GM18867 (cell line): ENCODE measurements at regions not wholly inside any gene's neighbourhood (a gene's known extent, or its start where the extent isn't known, plus 50 kb on each side); places are given as distances from the start of the nearest gene placed in this dataset.
"Not testable (repeated sequence)": the region's sequence is repeated elsewhere in the genome, so short reads cannot be mapped to it uniquely, and the experiment has no call there.

ENCODE experiments used
- ATAC-seq: cut with Tn5 transposase; IDR thresholded peaks from one replicate; pipeline ENCODE4 v1.9.1; 2021; ENCODE audit warnings: mild to moderate bottlenecking, moderate library complexity; ENCODE audit not compliant: unreplicated experiment

DNA sequence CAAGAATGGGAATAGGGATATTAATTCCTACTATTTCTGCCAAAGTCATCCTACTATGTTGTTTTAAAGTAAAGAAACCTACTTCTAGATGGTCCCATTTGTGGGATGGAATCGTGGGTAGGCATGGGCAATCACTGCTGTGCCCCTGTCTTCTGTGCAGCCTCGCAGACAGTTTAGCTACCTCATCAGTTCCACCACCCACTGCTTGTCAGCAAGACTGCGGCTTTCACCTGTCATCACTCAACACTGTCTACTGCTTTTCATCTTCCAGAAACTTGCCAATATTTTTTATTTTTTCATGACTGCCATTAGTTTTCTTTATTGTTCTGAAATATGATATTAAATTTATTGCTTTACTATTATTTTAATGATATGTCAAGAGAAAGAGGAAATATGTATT lies 368.1 kb upstream of the KYNU start:
- ATAC-seq: no peak

DNA sequence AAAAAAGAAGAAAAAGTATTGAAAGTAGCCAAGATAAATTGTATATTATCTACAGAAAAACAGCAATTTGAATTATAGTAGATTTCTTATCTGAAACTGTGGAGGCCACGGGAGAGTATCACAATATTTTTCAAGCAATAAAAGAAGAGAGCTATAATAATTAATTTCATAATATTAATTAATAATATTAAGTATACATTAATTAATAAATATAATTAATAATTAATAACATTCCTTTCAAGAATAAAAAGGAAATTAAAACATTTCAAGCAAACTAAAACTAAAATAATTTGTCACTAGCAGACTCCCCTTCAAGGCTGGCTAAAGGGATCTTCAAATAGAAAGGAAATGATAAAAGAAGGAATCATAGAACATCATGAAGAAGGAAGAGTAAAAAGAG lies 372.7 kb upstream of the KYNU start:
- ATAC-seq: no peak

DNA sequence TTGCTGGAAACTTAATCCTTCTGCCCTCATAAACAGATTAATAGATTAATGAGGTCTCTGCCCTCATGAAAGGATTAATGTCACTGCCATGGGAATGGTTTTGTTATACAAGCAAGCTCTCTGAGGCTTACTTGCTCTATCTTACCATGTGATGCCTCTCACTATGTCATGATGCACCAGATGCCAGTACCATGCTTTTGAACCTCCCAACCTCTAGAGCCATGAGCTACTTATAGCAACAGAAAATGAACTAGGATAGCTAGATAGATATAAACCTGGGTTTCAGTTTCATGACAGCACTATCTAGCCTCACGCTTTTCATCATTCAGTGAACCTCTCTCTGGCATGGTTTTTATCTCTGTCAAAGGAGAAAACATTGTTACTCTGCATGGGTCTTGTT lies 371.6 kb upstream of the LRP1B start:
- ATAC-seq: peak; percentile 45

DNA sequence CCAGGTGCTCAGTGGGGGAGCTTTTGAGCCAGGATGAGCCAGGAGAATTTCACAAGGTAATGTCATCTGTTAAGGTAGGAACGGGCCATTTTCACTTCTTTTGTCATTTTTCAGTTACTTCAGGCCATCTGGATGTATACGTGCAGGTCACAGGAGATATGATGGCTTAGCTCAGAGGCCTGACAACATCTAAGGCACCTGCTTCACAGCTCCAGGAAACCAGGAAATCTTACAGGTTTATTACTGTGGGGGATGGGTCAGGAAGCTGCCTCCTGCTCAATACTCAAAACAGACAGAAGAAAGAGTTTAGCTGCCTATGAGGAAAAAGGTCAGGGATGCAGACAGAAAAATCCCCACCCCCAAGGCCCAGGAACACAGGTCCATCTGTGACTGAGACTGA lies 364.3 kb upstream of the LRP1B start:
- ATAC-seq: no peak

DNA sequence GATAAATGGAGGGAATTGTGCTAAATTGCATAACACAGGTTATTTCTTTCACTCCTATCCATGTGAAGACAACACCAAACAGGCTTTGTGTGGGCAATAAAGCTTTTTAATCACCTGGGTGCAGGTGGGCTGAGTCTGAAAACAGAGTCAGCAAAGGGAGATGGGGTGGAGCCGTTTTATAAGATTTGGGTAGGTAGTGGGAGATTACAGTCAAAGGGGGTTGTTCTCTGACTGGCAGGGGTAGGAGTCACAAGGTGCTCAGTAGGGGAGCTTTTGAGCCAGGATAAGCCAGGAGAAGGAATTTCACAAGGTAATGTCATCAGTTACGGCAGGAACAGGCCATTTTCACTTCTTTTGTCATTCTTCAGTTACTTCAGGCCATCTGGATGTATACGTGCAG lies 358.8 kb upstream of the LRP1B start:
- not testable (repeated sequence) for ATAC-seq

DNA sequence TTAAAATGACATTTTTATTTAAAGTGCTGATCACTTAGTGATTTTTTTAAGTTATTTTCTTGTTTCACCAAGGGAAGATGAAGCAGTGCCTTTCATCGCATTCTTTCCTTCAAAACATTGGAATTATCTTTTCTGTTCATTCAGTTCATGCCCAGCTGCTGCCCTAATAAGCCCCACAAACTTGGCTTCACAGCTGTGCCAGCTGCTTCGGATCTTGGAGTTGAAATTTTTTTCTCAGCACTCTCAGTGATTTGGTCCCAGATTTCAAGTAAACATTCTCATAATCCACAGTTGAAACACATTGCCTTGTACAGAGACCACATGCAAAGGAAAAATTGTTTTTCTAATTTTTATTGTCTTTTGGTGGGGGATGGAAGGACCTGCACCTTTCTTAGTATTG lies 353.3 kb upstream of the LRP1B start:
- ATAC-seq: no peak

DNA sequence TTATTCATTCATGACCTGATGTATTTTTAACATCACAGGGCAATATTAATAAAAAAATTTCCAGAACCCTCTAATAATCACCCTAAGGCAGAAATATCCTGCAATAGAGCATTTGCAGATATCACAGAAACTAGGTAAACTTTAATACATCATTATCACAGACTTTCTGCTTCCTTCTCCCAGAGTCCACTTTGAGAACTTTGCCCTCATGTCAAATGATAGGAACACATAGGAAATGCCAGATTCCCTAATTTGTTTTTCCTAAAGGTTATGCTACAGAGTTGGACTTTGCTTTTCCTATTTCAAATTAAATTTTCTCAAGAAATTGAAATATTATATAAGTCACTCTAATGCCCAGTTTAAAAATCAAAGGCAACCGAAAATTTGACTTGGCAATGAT lies 352.8 kb upstream of the LRP1B start:
- no peak for ATAC-seq

DNA sequence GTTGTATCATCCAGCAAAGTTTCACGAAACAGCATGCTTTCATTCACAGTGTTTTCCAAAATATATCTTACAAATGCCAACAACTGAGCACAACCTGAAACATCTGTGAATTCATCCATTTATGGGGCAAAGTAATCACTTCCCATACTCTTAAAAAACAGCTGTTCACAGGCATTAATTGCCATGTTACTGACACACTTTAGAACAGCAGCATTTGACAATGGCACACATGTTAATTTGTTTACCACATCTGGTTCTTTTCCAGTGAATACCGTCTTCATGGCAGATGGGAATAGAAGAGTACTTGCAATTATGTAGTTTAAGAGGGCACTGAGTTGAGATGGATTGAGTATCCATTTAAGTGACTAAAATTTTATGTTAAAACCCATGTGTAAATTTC lies 347.4 kb upstream of the LRP1B start:
- no peak for ATAC-seq

DNA sequence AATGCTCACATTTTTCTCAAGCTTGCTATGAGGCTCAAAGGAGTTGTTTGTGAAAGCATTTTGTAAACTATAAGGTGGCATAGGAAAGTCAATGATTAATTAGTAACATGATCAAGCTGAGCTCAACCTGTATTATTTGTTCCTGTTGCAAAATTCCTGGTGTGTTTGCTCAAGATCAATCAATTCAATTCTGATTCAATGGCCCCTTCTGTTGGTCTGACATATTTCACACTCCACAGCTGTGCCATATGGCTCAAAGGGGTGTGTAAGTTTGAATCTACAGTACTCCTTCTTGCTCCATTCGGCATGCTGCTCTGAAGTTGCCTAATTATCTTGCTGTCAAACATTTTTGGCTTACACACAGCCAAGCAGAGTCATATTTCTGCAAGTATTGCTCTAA lies 341.6 kb upstream of the LRP1B start:
- ATAC-seq: no peak

DNA sequence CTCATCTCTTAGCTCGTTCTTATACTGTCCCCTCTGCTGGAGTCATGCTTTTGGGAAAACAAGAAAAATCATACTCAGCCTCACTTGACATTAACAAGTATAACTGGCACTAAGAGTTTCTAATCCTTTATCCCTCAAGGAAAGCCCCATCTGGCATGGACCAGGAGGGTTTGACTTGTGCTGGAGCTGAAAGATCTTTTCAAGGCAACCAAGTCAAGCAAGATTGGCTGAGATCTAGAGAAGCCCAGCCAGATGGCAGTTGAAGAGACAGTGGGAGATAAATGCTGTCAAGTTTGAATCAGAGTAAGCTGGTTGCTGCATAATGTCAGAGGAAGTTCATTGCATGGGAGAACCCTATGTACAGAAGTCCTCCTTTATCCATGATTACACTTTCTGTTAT lies 336.5 kb upstream of the LRP1B start:
- no peak for ATAC-seq

DNA sequence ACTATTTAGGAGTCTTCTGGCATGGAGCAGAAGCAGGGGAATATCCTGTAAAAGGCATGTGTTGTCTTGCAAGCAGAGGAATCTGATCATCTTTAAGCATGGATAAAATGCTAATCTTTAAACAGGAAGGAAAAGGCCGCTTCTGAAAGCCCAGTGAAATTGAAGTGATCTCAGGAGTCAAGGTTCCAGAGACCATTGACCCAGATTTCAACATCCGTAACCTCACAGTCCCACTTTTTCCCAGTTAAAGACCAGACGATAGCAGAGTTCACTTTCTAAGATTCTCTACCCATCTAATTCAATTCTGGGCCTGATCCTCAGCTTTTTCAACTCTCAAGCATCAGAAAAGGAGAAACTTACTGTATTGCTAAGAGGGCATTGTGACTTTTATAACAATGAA lies 332.2 kb upstream of the LRP1B start:
- no peak for ATAC-seq

DNA sequence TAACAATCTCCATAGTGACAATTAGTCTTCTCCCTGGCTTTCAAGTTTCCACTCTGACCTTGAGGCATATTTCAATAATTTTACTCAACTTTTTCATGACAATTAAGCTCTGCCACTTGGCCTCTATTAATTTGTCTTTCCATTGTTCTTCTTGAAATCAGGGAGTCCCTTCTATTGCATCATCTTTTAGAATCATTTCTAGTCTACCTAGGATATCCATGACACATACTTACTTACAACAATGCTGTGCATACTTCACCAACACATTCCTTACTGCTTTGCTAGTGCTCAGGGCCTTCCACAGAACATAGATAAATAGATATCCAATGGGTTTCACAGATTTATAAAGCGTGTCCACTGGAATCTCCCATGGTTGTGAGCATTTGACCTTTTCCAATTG lies 331.5 kb upstream of the LRP1B start:
- ATAC-seq: no peak

DNA sequence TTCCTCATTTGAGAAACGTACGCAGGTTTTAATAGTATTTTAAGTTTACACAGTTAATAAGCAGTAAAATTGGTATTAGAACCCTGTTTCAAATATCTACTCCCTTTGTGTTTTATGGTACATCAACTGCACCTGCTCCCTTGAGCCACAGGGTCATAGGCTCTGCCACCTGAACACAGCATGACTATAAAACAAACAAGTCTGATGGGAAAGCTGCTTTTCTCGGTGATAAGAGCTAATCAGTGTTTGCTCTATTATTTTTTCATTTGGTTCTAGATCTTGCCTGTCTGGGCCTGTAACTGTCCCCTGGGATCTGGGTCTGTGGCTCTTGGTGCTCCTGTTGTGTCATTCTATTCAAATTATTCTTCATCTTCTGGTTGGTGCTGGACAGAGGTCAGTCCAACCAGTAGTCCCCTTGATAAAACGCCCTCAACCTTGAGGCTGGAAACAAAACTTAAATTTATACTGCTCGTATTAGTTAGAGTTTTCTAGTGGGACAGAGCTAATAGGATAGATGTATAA lies 314.8 kb upstream of the LRP1B start:
- no peak for ATAC-seq

DNA sequence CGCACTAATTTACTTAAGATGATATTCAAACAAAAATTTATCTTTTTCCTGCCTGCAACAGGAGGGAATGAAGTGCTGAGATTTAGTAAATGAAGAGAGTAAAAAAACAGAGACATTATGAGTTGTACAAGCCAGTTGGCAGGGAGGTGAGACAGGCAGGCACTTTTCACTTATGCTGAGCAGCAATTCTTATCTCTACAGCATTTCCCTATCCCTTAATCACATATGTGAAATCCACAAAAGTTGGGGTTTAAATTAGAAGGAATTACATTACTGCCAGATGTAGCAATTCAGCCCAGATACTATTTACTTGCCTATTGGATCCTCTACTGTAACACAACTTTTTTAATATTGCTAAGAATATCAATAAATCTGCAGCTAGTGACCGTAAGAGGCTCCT lies 314.2 kb upstream of the LRP1B start:
- ATAC-seq: no peak

DNA sequence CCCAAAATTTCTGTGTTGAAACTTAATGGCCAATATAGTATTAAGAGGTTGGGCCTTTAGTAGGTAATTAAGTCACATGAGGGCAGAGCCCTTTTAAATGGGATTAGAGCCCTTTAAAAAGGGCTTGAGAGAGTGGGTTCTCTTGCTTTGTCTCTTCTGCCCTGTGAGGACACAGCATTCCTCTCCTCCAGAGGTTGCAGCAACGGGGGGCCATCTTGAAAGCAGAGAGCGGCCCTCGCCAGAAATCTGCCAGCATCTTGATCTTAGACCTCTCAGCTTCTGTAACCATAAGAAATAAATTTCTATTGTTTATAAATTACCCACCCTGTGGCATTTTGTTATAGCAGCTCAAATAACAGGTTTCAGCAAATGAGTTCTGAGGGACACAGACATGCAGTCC lies 305.0 kb upstream of the LRP1B start:
- ATAC-seq: no peak

DNA sequence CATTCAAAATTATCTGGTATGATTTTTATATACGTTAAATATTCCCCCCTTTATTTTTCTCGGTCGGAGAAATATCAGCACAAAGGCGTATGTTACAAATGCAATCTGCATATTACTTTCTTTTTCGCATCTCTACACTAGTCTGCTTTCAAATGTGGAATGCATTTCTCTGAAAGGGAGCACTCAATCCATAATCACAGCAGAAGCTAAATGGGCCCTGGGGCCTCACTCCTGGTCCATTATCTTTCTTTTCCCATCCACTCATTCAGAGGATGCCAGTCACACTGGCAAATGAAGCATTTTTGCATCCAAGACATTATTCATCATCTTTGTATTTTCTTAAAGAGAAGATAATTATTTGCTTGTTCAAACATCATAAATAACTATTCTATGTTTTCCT lies 295.2 kb upstream of the LRP1B start:
- ATAC-seq: no peak

DNA sequence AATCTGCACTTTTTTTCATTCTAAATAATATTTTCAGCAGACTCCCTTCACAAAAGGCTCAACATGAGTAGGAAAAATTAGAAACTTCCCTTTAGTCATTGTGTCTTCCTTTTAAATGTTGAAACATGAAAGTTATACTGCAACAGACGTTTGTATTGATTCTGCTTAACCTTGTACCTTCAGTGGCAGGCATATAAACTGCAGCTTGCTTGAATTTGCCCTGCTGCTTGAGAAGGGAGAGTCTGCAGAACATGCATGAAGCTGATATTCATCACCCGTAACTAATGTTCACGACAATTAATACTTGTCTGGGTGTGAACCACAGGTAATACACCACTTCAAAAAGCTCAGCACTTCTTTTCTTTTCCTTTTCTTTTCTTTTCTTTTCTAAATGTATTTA lies 294.7 kb upstream of the LRP1B start:
- no peak for ATAC-seq

DNA sequence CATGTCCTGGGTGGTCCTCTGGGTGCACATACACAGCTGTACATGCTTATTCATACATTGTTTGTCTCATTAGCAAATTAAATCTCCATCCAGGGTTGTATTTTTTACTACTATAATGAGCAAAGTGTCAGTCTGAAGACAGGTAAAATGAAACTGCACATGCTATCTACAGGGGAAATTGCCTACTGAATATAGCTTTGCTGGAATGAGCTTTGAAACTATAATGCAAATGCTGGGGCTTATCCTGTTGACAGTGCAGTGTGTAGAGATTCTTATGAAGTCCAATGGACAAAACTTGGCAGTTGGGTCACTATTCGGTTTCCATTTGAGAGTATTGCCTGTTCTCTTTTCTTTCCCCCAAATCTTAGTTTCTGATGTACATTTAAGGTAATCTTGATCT lies 292.8 kb upstream of the LRP1B start:
- ATAC-seq: no peak

DNA sequence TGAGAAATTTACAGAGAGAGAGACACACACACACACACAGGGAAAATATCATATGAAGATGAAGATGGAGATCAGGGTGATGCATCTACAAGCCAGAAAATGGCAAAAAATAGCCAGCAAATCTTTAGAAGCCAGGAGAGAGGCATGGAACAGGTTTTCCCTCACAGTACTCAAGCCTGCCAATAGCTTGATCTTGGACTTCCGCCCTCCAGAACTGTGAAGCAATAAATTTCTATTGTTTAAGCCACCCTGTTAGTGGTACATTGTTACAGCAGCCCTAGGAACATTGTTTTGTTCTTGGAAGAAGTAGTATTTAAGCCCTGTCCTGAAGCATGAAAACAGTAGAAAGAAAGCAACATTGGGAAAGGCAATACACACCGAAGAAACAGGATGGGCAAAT lies 292.0 kb upstream of the LRP1B start:
- no peak for ATAC-seq

DNA sequence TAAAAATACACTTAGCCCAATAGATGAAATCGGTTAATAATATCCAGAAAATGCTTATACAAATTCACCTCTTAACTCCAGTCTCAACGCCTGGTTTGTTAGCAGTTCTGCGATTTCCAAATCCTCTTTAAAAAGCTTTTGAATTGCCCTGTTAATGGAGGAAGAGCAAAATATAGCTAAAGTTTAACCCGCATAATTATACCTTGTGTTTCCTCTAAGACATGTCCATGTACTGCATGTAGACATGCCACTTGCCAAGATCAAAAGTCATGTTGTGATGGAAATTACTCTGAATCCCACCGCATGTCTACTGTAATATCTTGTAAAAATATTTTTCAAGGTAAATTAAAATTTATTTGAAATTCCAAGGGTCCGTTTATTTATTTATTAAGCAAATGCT lies 291.2 kb upstream of the LRP1B start:
- no peak for ATAC-seq

DNA sequence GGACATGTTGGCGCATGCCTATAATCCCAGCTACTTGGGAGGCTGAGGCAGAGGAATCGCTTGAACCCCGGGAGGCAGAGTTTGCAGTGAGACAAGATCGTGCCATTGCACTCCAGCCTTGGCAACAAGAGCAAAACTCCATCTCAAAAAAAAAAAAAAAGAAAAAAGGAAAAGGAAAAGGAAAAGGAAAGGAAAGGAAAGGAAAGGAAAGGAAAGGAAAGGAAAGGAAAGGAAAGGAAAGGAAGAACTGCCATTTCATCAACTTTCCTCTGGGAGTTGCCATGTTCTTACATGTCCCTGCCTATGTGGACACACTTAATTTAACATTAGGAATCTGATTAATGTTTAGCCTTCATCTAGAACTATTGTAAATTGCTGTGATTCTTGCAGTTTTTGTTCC lies 287.9 kb upstream of the LRP1B start:
- not testable (repeated sequence) for ATAC-seq

DNA sequence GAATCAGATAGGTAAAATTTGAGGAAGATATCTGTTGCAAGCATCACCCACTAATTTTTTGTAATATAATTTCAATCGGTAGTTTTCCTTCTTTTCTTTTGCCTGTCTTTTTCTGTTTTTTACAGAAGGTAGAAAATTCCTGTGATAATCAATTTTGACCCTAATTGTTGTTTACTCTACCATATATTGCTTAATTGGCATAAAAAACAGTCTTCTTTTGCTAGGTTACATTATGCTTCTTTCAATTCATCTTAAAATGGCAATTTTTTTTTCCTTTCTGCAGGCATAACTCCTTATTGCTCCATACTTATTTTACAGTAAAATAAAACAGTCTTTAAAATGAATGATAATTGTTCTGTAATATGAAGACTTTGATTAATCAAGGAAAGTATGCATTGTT lies 286.2 kb upstream of the LRP1B start:
- ATAC-seq: no peak

DNA sequence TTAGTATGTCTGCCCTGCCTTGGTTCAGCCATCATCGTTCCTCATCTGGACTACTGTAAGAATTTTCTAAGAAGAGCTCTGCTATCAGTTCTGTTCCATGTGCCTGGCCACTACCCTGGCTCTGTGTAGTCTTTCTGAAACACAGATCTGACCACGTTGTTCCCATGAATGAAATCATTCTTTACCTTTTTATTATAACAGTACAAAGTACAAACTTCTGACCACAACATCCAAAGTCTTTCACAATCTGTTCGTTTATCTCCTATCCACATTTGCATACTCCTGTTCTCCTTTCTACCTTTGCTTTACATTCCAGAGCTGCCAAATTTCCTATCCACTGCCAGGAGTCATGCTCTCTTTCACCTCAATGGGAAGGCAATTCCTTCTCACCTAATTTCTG lies 284.6 kb upstream of the LRP1B start:
- ATAC-seq: no peak

DNA sequence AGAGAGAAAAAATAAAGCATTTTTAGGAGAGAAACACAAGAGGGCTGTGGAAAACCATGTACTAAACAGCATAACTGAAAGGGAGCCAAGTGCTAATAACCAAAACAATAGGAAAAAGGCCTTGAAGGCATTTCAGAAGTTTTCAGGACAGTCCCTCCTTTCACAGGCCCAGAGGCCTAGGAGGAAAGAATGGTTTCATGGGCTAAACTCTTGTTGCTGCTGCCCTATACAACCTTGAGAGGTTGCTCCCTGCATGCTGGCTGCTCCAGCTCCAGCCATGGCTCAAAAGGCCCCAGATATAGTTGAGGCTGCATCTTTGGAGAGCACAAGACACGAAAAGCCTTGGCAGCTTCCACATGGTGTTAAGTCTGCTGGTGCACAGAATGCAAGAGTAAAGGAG lies 267.4 kb upstream of the LRP1B start:
- ATAC-seq: no peak
